Mucosa of rectum (tissue), 2 donors: ENCODE measurements at regions not wholly inside any gene's neighbourhood (a gene's known extent, or its start where the extent isn't known, plus 50 kb on each side); places are given as distances from the start of the nearest gene placed in this dataset.

Experiments used
- H3K27ac ChIP-seq, 2 donors: one replicate each; pipeline ENCODE4 v1.7.0; 2013; ENCODE audit warnings: inconsistent platforms in 2 of 2, low read depth in 2 of 2, low read length in 2 of 2
- H3K27me3 ChIP-seq, 2 donors: one replicate each; pipeline ENCODE4 v1.7.0; 2013; ENCODE audit warnings: low read length in 2 of 2; ENCODE audit not compliant: control insufficient read depth in 2 of 2, insufficient read depth in 2 of 2
- H3K36me3 ChIP-seq, 2 donors: one replicate each; pipeline ENCODE4 v1.7.0; 2013; ENCODE audit warnings: low read length in 2 of 2; ENCODE audit not compliant: control insufficient read depth in 2 of 2, insufficient read depth in 2 of 2
- H3K4me1 ChIP-seq, 2 donors: one replicate each; pipeline ENCODE4 v1.7.0; 2013; ENCODE audit warnings: low read length in 2 of 2, mild to moderate bottlenecking in 1 of 2; ENCODE audit not compliant: control insufficient read depth in 2 of 2, insufficient read depth in 2 of 2
- H3K4me3 ChIP-seq, 2 donors: one replicate each; pipeline ENCODE4 v1.7.0; 2013; ENCODE audit warnings: low read length in 2 of 2
- H3K9ac ChIP-seq, 2 donors: one replicate each; pipeline ENCODE4 v1.7.0; 2013; ENCODE audit warnings: low read length in 2 of 2, low read depth in 1 of 2, mild to moderate bottlenecking in 1 of 2
- H3K9me3 ChIP-seq, 2 donors: one replicate each; pipeline ENCODE4 v1.7.0; 2013; ENCODE audit warnings: low read length in 2 of 2; ENCODE audit not compliant: control insufficient read depth in 2 of 2
- donor health status: healthy.
- donor health status: Normal muscosa, but diverticular disease.

DNA sequence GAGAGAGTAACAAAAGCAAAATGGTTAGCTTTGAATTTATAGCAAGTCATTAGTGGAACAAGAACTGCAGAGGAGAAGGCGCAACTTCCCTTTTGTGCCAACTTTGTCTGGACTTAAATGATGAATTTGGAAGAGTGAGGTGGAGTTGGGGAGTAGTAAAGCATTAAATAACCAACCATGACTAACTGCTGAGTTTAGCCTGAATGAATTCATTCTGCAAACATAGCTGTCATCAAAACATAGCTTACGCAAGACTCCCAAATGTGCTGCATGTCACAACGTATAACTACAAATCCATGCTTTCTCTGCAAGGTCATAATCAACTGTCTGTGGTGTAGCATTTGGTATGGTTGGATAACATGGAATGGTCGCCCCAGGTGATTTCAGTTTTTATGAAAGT is 75.9 kb upstream of the RPL34 start:
- H3K9me3 ChIP-seq, result no peaks in the 10 kb centered on the region
- H3K4me1 ChIP-seq, result no peaks in the 10 kb centered on the region
- no peak overlapping the region for H3K27ac ChIP-seq
- no peaks in the 10 kb centered on the region for H3K36me3 ChIP-seq
- H3K4me3 ChIP-seq, result no peak overlapping the region
- H3K9ac ChIP-seq, result no peak overlapping the region
- no peaks in the 10 kb centered on the region for H3K27me3 ChIP-seq

DNA sequence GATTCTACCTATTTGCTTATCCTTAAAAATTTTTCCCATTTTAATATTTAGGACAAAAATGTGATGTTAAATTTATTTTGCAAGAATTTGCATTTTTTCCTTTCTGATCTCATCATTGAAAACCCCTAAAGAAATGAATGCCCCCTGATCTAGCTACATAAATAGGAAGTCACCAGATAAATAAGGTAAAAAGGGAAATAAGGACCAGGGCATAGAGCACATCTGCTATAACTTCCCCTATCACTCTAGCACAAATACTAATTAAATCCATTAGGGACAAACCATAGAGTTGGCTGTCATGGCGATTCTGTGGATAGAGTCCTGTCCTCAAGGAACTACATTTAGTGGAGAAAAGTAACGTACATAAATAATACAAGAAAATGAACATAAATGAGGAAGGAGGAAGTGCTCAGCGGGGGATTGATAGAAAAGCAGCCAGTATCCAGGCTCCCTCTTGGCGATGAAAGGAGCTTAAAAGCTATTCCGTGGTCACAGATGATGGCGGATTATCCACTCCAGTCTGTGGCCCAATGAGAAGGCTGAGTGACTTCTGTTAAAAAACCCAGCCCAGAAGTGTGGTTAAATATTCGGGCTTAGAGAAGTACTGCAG is 76.9 kb upstream of the RPL34 start:
- H3K4me3 ChIP-seq, result no peak overlapping the region
- no peak overlapping the region for H3K9ac ChIP-seq
- no peaks in the 10 kb centered on the region for H3K4me1 ChIP-seq
- H3K36me3 ChIP-seq, result no peaks in the 10 kb centered on the region
- H3K27me3 ChIP-seq, result no peaks in the 10 kb centered on the region
- no peaks in the 10 kb centered on the region for H3K9me3 ChIP-seq
- H3K27ac ChIP-seq, result no peak overlapping the region

DNA sequence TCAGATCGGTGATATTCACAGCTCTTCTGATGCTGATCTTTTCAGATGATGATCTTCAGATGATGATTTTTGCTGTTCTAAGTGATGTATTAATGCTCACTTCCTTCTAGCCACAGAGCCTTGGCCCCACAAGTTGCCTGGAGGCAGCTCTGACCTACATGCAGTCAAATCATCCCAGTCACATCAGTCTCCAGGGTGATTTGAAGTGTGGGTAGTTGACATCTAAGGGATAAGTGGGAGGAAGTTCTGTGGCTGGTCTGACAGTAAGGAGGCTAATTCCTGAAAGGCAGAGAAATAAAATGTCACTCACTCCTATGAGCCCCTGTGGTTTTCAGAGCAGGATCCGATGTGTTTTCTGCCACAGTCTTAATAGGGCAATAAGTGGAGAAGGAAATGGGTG is 79.8 kb upstream of the RPL34 start:
- no peak overlapping the region for H3K4me3 ChIP-seq
- H3K9me3 ChIP-seq, result no peaks in the 10 kb centered on the region
- H3K36me3 ChIP-seq, result no peaks in the 10 kb centered on the region
- H3K4me1 ChIP-seq, result no peaks in the 10 kb centered on the region
- H3K27ac ChIP-seq, result no peak overlapping the region
- H3K9ac ChIP-seq, result no peak overlapping the region
- H3K27me3 ChIP-seq, result no peaks in the 10 kb centered on the region

DNA sequence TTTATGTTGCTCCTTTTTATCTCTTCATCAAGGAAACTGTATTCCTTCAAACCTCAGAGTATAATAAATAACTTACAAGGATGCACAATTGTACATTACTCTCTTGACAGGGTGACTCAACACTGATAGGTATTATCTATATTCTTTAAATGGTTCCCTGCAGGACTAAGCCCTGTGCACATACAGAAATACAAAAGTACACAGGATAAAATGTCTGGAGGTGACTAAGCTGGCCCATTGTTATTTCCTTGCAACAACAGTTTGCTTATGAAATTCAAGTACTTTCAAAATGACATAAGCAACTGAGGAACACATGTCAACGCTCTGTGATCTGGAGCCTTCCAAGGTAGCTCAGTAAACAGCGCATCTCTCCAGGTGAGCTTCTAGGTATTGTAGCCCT is 83.8 kb upstream of the RPL34 start:
- H3K9ac ChIP-seq, result no peak overlapping the region
- H3K36me3 ChIP-seq, result no peaks in the 10 kb centered on the region
- H3K27ac ChIP-seq, result no peak overlapping the region
- H3K4me3 ChIP-seq, result no peak overlapping the region
- H3K27me3 ChIP-seq, result no peaks in the 10 kb centered on the region
- H3K4me1 ChIP-seq, result peaks cover 0 to 3% of the 10 kb centered on the region in 2 donors
- H3K9me3 ChIP-seq, result no peaks in the 10 kb centered on the region

DNA sequence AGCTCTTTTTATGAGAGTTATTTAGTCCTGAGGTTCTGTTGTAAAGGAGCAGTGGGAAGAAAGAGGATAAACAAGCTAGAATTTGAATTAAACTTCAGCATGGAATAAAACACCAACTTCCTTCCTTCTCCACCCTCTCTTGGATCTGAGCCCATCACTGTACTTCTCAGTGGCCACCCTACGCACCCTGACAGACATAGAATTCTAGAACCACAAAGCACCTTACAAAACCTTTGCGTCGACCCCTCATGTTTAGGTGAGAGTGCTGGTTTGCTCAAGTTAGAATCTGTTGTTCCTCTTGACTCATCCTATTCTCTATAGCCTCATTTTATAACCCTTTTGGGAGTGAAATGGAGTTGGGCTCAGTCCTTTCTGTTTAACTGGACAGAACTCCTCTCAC is 84.6 kb upstream of the RPL34 start:
- no peaks in the 10 kb centered on the region for H3K36me3 ChIP-seq
- H3K9me3 ChIP-seq, result no peaks in the 10 kb centered on the region
- H3K27ac ChIP-seq, result no peak overlapping the region
- H3K27me3 ChIP-seq, result no peaks in the 10 kb centered on the region
- H3K4me1 ChIP-seq, result peaks cover 0 to 3% of the 10 kb centered on the region in 2 donors
- no peak overlapping the region for H3K4me3 ChIP-seq
- H3K9ac ChIP-seq, result no peak overlapping the region

DNA sequence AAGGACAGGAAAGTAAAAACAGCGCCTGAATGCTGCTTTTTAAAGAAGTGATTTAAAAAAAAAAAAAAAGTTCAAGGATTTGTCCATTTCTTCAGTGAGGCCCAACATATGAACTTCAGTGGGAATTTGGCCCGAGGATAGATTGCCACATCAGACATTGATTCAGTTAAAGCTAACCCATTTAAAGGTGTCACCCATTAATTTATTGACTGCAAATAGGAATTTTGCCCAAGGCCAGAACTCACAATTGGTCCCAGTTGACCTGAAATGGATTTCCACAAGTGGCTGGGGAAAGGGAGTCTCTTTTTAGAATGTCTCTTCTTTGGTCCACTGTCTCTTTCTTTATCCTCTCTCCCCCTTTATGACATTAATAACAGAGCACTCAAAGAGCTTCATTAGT is 86.5 kb upstream of the RPL34 start:
- peaks cover 0 to 3% of the 10 kb centered on the region in 2 donors for H3K4me1 ChIP-seq
- H3K9ac ChIP-seq, result no peak overlapping the region
- no peak overlapping the region for H3K4me3 ChIP-seq
- no peaks in the 10 kb centered on the region for H3K9me3 ChIP-seq
- H3K27me3 ChIP-seq, result no peaks in the 10 kb centered on the region
- no peak overlapping the region for H3K27ac ChIP-seq
- H3K36me3 ChIP-seq, result no peaks in the 10 kb centered on the region

DNA sequence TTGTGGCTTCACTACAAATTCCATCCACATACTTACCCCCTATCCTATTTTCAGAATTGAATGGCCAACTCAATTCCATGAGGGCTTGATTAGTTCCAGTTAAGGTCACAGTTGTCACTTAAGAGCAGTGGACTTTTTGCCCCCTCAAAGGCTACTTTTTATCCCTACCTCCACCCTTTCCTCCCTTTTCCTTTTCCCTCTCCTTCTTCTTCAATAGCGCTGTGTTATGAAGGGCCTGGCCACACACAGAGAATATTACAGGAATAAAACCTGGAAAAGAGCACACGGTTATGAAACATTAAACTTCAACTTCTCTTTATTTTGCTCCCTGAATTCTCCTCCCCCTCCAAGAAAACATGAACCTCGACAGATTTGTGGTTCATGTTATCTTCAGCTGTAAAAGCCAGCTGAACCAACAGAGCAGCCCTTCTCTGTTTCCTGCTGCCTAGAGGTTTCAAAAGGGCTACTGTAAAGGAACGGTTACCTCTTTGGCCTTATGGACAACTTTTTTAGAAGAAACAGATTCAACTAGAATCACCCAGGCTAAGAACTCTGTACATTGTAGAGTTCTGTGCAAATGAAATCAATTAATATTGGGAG is 87.0 kb upstream of the RPL34 start:
- Histone ChIP-seq H3K27ac (no peak overlapping the region), H3K27me3 (no peaks in the 10 kb centered on the region), H3K4me3 (no peak overlapping the region), H3K36me3 (no peaks in the 10 kb centered on the region), H3K9me3 (no peaks in the 10 kb centered on the region), H3K4me1 (peaks cover 0 to 3% of the 10 kb centered on the region in 2 donors), H3K9ac (no peak overlapping the region)

DNA sequence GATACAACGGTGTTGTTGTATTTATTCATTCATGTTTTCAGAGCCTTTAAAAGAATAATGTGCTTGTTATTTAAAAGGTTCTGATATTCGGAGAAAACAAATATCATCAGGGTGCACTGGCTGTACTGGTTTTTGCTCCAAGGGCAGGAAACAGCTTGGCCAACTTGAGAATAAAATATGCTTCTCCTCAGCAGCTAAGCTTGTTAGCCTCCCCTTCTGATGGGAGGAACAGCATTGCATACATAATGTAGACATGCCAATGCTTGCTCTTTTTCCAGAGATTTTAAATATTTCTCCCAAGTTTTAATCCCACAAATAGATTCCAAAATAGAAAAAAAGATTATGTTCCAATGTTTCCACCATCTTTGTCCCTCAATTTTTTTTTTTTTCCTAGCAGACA is 87.6 kb upstream of the RPL34 start:
- H3K27ac ChIP-seq, result no peak overlapping the region
- H3K36me3 ChIP-seq, result no peaks in the 10 kb centered on the region
- no peak overlapping the region for H3K4me3 ChIP-seq
- H3K27me3 ChIP-seq, result no peaks in the 10 kb centered on the region
- H3K9ac ChIP-seq, result no peak overlapping the region
- H3K9me3 ChIP-seq, result no peaks in the 10 kb centered on the region
- H3K4me1 ChIP-seq, result peaks cover 0 to 3% of the 10 kb centered on the region in 2 donors

DNA sequence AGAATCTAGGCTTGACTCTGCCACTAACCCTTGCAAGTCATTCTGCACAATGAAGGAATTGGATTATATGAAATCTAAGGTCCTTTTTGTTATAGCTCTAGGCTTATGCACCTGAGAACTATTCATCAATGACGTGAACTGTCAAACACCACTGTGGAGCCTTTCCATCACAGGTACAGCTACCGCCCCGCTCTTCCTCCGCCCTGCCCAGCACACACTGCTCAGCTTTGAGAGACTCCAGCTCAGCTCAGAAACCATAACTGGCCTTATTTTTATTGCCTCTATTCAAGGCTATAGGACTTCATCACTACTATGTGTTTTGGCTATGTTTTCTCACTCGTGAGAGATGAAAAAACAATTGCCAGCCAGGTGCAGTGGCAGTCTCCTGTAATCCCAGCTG is 88.2 kb upstream of the RPL34 start:
- H3K9me3 ChIP-seq, result no peaks in the 10 kb centered on the region
- H3K9ac ChIP-seq, result no peak overlapping the region
- no peak overlapping the region for H3K27ac ChIP-seq
- no peaks in the 10 kb centered on the region for H3K36me3 ChIP-seq
- peaks cover 0 to 3% of the 10 kb centered on the region in 2 donors for H3K4me1 ChIP-seq
- no peak overlapping the region for H3K4me3 ChIP-seq
- no peaks in the 10 kb centered on the region for H3K27me3 ChIP-seq

DNA sequence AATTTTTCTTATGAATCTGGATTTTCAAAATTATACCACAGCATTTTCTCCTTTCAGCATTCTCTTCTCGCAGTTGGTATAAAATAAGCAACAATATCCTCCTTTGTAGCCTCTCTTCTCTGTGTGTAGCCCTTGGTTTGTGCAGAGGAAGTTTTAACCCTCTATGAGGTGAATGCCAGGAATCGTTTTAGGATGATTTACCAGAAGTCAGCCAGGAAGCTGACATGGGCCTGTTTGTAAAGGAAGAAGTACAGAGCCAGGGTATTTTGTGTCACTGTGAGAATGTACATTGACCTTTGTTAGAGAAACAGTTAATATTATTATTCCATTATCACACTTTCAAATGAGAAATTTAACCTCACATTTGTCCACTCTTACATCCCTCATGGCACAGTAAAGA is 88.9 kb upstream of the RPL34 start:
- no peak overlapping the region for H3K27ac ChIP-seq
- no peaks in the 10 kb centered on the region for H3K36me3 ChIP-seq

More for the DNA sequence above, 88.9 kb upstream of the RPL34 start:
- peaks cover 0 to 3% of the 10 kb centered on the region in 2 donors for H3K4me1 ChIP-seq
- H3K27me3 ChIP-seq, result no peaks in the 10 kb centered on the region
- H3K9ac ChIP-seq, result no peak overlapping the region
- H3K9me3 ChIP-seq, result no peaks in the 10 kb centered on the region
- H3K4me3 ChIP-seq, result no peak overlapping the region
